H9 (cell line): ENCODE measurements at regions not wholly inside any gene's neighbourhood (a gene's known extent, or its start where the extent isn't known, plus 50 kb on each side); places are given as distances from the start of the nearest gene placed in this dataset.

Experiments used
- DNase-seq: peaks from one replicate; pipeline ENCODE4 v3.0.0-alpha.2; 2017
- H2AFZ ChIP-seq: one replicate; pipeline ENCODE4 v1.6.1; 2013; ENCODE audit warnings: mild to moderate bottlenecking, low read length, control low read depth, moderate library complexity
- H2AK5ac ChIP-seq: 2 replicates; pipeline ENCODE4 v1.6.1; 2013; ENCODE audit warnings: low read length, control low read depth, mixed read lengths; ENCODE audit not compliant: insufficient read length
- H2BK120ac ChIP-seq: one replicate; pipeline ENCODE4 v1.6.1; 2013; ENCODE audit warnings: low read depth, mild to moderate bottlenecking, low read length, control low read depth, inconsistent platforms; ENCODE audit not compliant: poor library complexity, severe bottlenecking
- H2BK12ac ChIP-seq: 2 replicates; pipeline ENCODE4 v1.6.1; 2013; ENCODE audit warnings: low read length, control low read depth, mixed read lengths, low read depth; ENCODE audit not compliant: insufficient read length
- H2BK15ac ChIP-seq: 2 replicates; pipeline ENCODE4 v1.6.1; 2013; ENCODE audit warnings: low read depth, low read length, control low read depth
- H2BK20ac ChIP-seq: one replicate; pipeline ENCODE4 v1.6.1; 2013; ENCODE audit warnings: low read depth, mild to moderate bottlenecking, low read length, control low read depth, inconsistent platforms; ENCODE audit not compliant: poor library complexity, severe bottlenecking
- H2BK5ac ChIP-seq: 2 replicates; pipeline ENCODE4 v1.6.1; 2013; ENCODE audit warnings: low read length, control low read depth, mixed read lengths; ENCODE audit not compliant: insufficient read length
- H3K14ac ChIP-seq: 2 replicates; pipeline ENCODE4 v1.6.1; 2013; ENCODE audit warnings: low read length, control low read depth; ENCODE audit not compliant: insufficient read depth
- H3K18ac ChIP-seq: 2 replicates; pipeline ENCODE4 v1.6.1; 2013; ENCODE audit warnings: low read depth, mild to moderate bottlenecking, mixed read lengths, low read length, control low read depth; ENCODE audit not compliant: insufficient read length
- H3K23ac ChIP-seq: 2 replicates; pipeline ENCODE4 v1.6.1; 2013; ENCODE audit warnings: low read length, control low read depth, mixed read lengths, low read depth; ENCODE audit not compliant: insufficient read length
- H3K23me2 ChIP-seq: 2 replicates; pipeline ENCODE4 v1.6.1; 2013; ENCODE audit warnings: low read depth, mild to moderate bottlenecking, mixed read lengths, low read length, control low read depth; ENCODE audit not compliant: insufficient read length, poor library complexity, severe bottlenecking
- H3K27ac ChIP-seq: 2 replicates; pipeline ENCODE4 v1.5.1; 2013; ENCODE audit warnings: low read length, control low read depth, mixed read lengths, low read depth; ENCODE audit not compliant: insufficient read length
- H3K27me3 ChIP-seq: 2 replicates; pipeline ENCODE4 v1.6.1; 2013; ENCODE audit warnings: low read length, control low read depth, inconsistent platforms; ENCODE audit not compliant: insufficient read depth
- H3K4ac ChIP-seq: 2 replicates; pipeline ENCODE4 v1.6.1; 2013; ENCODE audit warnings: low read depth, mild to moderate bottlenecking, control low read depth, inconsistent platforms, low read length, moderate library complexity
- H3K4me1 ChIP-seq: 2 replicates; pipeline ENCODE4 v1.6.1; 2013; ENCODE audit warnings: low read length, control low read depth, inconsistent platforms; ENCODE audit not compliant: insufficient read depth
- H3K4me2 ChIP-seq: 2 replicates; pipeline ENCODE4 v1.6.1; 2013; ENCODE audit warnings: low read length, control low read depth, mixed read lengths; ENCODE audit not compliant: insufficient read length, insufficient read depth
- H3K56ac ChIP-seq: 2 replicates; pipeline ENCODE4 v1.6.1; 2013; ENCODE audit warnings: low read depth, mild to moderate bottlenecking, mixed read lengths, low read length, control low read depth; ENCODE audit not compliant: insufficient read length
- H3K79me1 ChIP-seq: 2 replicates; pipeline ENCODE4 v1.6.1; 2013; ENCODE audit warnings: low read depth, mild to moderate bottlenecking, moderate library complexity, low read length, control low read depth, inconsistent platforms; ENCODE audit not compliant: insufficient read depth, poor library complexity, severe bottlenecking
- H3K79me2 ChIP-seq: 2 replicates; pipeline ENCODE4 v1.6.1; 2013; ENCODE audit warnings: low read length, control low read depth, inconsistent platforms; ENCODE audit not compliant: insufficient read depth
- H3K9ac ChIP-seq: 2 replicates; pipeline ENCODE4 v1.6.1; 2013; ENCODE audit warnings: low read length, control low read depth, mixed read lengths; ENCODE audit not compliant: insufficient read length; ENCODE audit errors: extremely low read depth
- H3K9me3 ChIP-seq: one replicate; pipeline ENCODE4 v1.6.1; 2013; ENCODE audit warnings: low read depth, low read length, inconsistent platforms; ENCODE audit not compliant: control insufficient read depth
- H3T11ph ChIP-seq: one replicate; pipeline ENCODE4 v1.6.1; 2013; ENCODE audit warnings: mild to moderate bottlenecking, low read length, control low read depth, inconsistent platforms
- H4K20me1 ChIP-seq: one replicate; pipeline ENCODE4 v1.6.1; 2013; ENCODE audit not compliant: control insufficient read depth, insufficient read length, insufficient read depth
- H4K5ac ChIP-seq: 2 replicates; pipeline ENCODE4 v1.6.1; 2013; ENCODE audit warnings: low read depth, mild to moderate bottlenecking, mixed read lengths, low read length, control low read depth; ENCODE audit not compliant: insufficient read length
- H4K8ac ChIP-seq: replicated peaks from 2 replicates; pipeline ENCODE4 v1.6.1; 2013; ENCODE audit warnings: low read length, control low read depth, mixed read lengths, low read depth; ENCODE audit not compliant: insufficient read length
- H4K91ac ChIP-seq: 2 replicates; pipeline ENCODE4 v1.6.1; 2013; ENCODE audit warnings: low read depth, mild to moderate bottlenecking, moderate library complexity, mixed read lengths, low read length, control low read depth; ENCODE audit not compliant: insufficient read length
- H3K27ac Mint-ChIP-seq, 3 experiments: 2 replicates in 2 of 3; 3 replicates in 1 of 3; pipeline ENCODE4 v1.8.0; 2020 to 2021; ENCODE audit warnings: mixed read lengths in 3 of 3, mild to moderate bottlenecking in 1 of 3, moderate library complexity in 1 of 3
- H3K27me3 Mint-ChIP-seq: 2 replicates; pipeline ENCODE4 v1.8.0; 2021; ENCODE audit warnings: low read depth, mild to moderate bottlenecking, moderate library complexity, mixed read lengths
- H3K36me3 Mint-ChIP-seq, 3 experiments: 2 replicates in 2 of 3; 3 replicates in 1 of 3; pipeline ENCODE4 v1.8.0; 2020 to 2021; ENCODE audit warnings: low read depth in 3 of 3, mixed read lengths in 3 of 3; ENCODE audit not compliant: insufficient read depth in 1 of 3
- H3K4me1 Mint-ChIP-seq, 2 experiments: 2 replicates each; pipeline ENCODE4 v1.8.0; 2020; ENCODE audit warnings: mixed read lengths in 2 of 2
- H3K4me3 Mint-ChIP-seq, 2 experiments: 2 replicates in 1 of 2; 3 replicates in 1 of 2; pipeline ENCODE4 v1.8.0; 2020 to 2021; ENCODE audit warnings: mild to moderate bottlenecking in 2 of 2, mixed read lengths in 2 of 2, moderate library complexity in 1 of 2
- H3K9me3 Mint-ChIP-seq, 2 experiments: 2 replicates in 1 of 2; 3 replicates in 1 of 2; pipeline ENCODE4 v1.8.0; 2020; ENCODE audit warnings: mild to moderate bottlenecking in 2 of 2, mixed read lengths in 2 of 2, moderate library complexity in 1 of 2
- CTCF ChIP-seq: fragments of 200-600 bp; sonication (generic); conservative IDR thresholded peaks from 3 replicates; pipeline ENCODE4 v1.8.0; 2021; ENCODE audit warnings: antibody characterized with exemption, mild to moderate bottlenecking
- WGBS: extraction: QIAGEN DNeasy Blood & Tissue Kit; methylation state at CpG from one replicate; pipeline ENCODE4 v1.1.7; 2013; ENCODE audit warnings: missing lambda C conversion rate, low lambda C conversion rate, mixed read lengths; ENCODE audit not compliant: insufficient read length; ENCODE audit errors: extremely low coverage; 5-methylcytosine and 5-hydroxymethylcytosine counted together

GRCh38 chr2:82992968-82993367, 1466.1 kb downstream of the SUCLG1 start:
- Mint-ChIP-seq H3K4me1 (peaks cover 9 to 21% of the 10 kb centered on the region in 2 experiments; a peak in 3 of 4 replicates), H3K36me3 (no peaks in the 10 kb centered on the region), H3K27me3 (no peaks in the 10 kb centered on the region), H3K27ac (peak overlapping the region in 1 of 3 experiments; percentile 36; a peak in 1 of 7 replicates), H3K9me3 (no peaks in the 10 kb centered on the region), H3K4me3 (no peak overlapping the region)
- Histone ChIP-seq H3K23ac (no peak overlapping the region), H3K23me2 (no peaks in the 10 kb centered on the region), H3K4me2 (no peak overlapping the region), H3T11ph (no peak overlapping the region), H3K9ac (no peak overlapping the region), H2BK15ac (no peak overlapping the region), H2BK120ac (no peak overlapping the region), H3K18ac (no peak overlapping the region), H3K79me1 (no peaks in the 10 kb centered on the region), H3K27me3 (no peaks in the 10 kb centered on the region), H3K27ac (no peak overlapping the region), H3K56ac (no peak overlapping the region), H3K9me3 (no peaks in the 10 kb centered on the region), H3K4ac (no peak overlapping the region), H4K8ac (no peak overlapping the region), H4K91ac (no peak overlapping the region), H2AK5ac (no peak overlapping the region), H3K14ac (no peak overlapping the region), H4K20me1 (no peaks in the 10 kb centered on the region), H3K79me2 (no peaks in the 10 kb centered on the region), H2BK12ac (no peak overlapping the region), H2BK20ac (no peak overlapping the region), H4K5ac (no peak overlapping the region), H2BK5ac (no peak overlapping the region), H2AFZ (no peak overlapping the region), H3K4me1 (no peaks in the 10 kb centered on the region)
- TF ChIP-seq CTCF = no peak
- no CpG with 5 or more reads among the region's 2 CpGs for WGBS
- DNase-seq = no peak
